AG09309 (cell line): ENCODE measurements at regions not wholly inside any gene's neighbourhood (a gene's known extent, or its start where the extent isn't known, plus 50 kb on each side); places are given as distances from the start of the nearest gene placed in this dataset.

Source experiments
- DNase-seq: peaks from one replicate; pipeline ENCODE4 v3.0.0-alpha.2; 2010; ENCODE audit warnings: low read depth
- H3K4me3 ChIP-seq: 2 replicates; pipeline ENCODE4 v1.5.1; 2011; ENCODE audit warnings: mild to moderate bottlenecking, low read depth, low read length, moderate library complexity; ENCODE audit not compliant: control insufficient read depth
- CTCF ChIP-seq: IDR thresholded peaks from 2 replicates; pipeline ENCODE4 v1.5.1; 2011; ENCODE audit warnings: mild to moderate bottlenecking, low read depth, low read length, inconsistent platforms; ENCODE audit not compliant: insufficient read depth, control insufficient read depth; ENCODE audit errors: missing control alignments

- no peak for DNase-seq
- no peak overlapping the region for H3K4me3 ChIP-seq
- TF ChIP-seq CTCF, result no peak
These were observed 185.2 kb downstream of the KLF13 start for GRCh38 chr15:31511707-31512310.

DNA sequence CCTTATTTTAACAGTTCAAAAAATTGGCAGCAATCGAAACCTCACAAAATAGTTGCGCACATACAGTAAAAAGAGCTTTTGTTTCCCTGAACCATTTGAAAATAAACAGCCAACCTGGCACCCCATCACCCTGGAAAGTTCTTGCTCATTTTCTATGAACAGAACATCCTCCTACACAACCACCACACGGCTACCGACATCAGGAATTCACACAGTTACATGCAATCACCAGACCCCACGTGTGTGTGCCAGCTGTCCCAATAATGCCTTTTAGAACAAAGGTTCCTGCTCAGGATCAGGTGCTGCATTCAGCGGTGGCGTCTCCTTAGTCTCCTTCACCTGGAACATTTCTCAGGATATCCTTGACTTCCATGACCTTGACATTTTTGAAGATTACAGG, 186.5 kb downstream of the KLF13 start:
- no peak for TF ChIP-seq CTCF
- H3K4me3 ChIP-seq, result no peak overlapping the region
- no peak for DNase-seq

- no peak overlapping the region for H3K4me3 ChIP-seq
- no peak for DNase-seq
- TF ChIP-seq CTCF, result no peak
These were observed 189.8 kb downstream of the KLF13 start for GRCh38 chr15:31516440-31516839.

DNA sequence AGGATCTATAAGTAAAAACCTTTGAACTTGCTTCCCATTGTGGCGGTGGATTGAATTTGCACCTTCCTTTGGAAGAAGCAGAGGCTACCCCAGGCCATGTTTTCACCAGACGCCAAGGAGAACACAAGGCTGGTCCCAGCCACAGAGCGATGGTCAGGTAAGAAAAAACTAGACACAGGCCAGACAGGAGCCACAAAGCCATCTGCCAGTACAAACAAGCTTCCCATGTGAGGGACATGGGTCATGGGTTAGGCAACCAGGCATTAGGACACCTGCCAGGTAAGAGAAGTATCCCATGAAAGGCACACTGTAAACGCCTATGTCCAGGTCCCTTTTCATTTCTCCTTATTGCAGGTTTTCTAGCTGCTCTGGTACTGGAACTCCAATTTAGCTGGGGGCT, 190.2 kb downstream of the KLF13 start:
- no peak overlapping the region for H3K4me3 ChIP-seq
- no peak for TF ChIP-seq CTCF
- no peak for DNase-seq

- DNase-seq, result no peak
- no peak overlapping the region for H3K4me3 ChIP-seq
- TF ChIP-seq CTCF, result no peak
These were observed 191.1 kb downstream of the KLF13 start for GRCh38 chr15:31517711-31518110.

GRCh38 chr15:31522028-31522427, 195.4 kb downstream of the KLF13 start:
- H3K4me3 ChIP-seq, result no peak overlapping the region
- DNase-seq, result no peak
- no peak for TF ChIP-seq CTCF
